ENCODE measurements at regions not wholly inside any gene's neighbourhood (a gene's known extent, or its start where the extent isn't known, plus 50 kb on each side); places are given as distances from the start of the nearest gene placed in this dataset.

GRCh38 chr20:40738976-40739375 is 49.9 kb upstream of the MAFB start:
- POLR2A ChIA-PET: no interaction called here
- CTCF ChIA-PET: interaction anchor here (1.0 to 3.0 kb wide), 2 partner anchors 10 to 207 kb away, joined by 3 to 23 read pairs; no protein-coding TSS in a partner anchor
- no peak overlapping the region for H3K4me3 ChIP-seq (replicated peaks in 1 of 2; ENCODE audit: low read depth in 1 of 2, low read length in 2 of 2)
- no peaks in the 10 kb centered on the region for H3K36me3 ChIP-seq (ENCODE audit: control insufficient read depth in 1 of 2, insufficient read depth in 2 of 2, low read length in 2 of 2)
- no TSS peak for BruUV-seq (replicated peaks)
- no peaks in the 10 kb centered on the region for H3K4me1 ChIP-seq (ENCODE audit: control insufficient read depth in 1 of 2, insufficient read depth in 2 of 2, low read length in 2 of 2)
- no peak overlapping the region for H2AFZ ChIP-seq (ENCODE audit: low read depth, low read length, poor library complexity, severe bottlenecking)
- no peak overlapping the region for H3K27ac ChIP-seq (ENCODE audit: low read depth, low read length)
- TF ChIP-seq EZH2 (IDR thresholded peaks at IDR 0.05) (no peak), EGR1 (IDR thresholded peaks at IDR 0.05; ENCODE audit: low read depth) (no peak), ELF1 (IDR thresholded peaks at IDR 0.05; ENCODE audit: borderline replicate concordance, low read depth) (no peak), TCF7L2 (IDR thresholded peaks at IDR 0.05; ENCODE audit: borderline replicate concordance, extremely low read depth, insufficient read depth, insufficient read length) (no peak), ATF3 (IDR thresholded peaks at IDR 0.05) (no peak), ZBTB33 (IDR thresholded peaks at IDR 0.05; ENCODE audit: extremely low read depth, insufficient replicate concordance, low read length) (no peak), CTCF (IDR thresholded peaks at IDR 0.05 in 2 of 3, conservative IDR thresholded peaks at IDR 0.05 in 1 of 3; ENCODE audit: borderline replicate concordance in 1 of 3, insufficient read depth in 1 of 3, low read depth in 2 of 3, low read length in 2 of 3) (no peak), JUND (IDR thresholded peaks at IDR 0.05) (no peak), CEBPB (IDR thresholded peaks at IDR 0.05; ENCODE audit: low read depth) (no peak), MAX (IDR thresholded peaks at IDR 0.05) (no peak), REST (IDR thresholded peaks at IDR 0.05; ENCODE audit: low read depth) (no peak), SP1 (IDR thresholded peaks at IDR 0.05; ENCODE audit: low read depth) (no peak), SRF (IDR thresholded peaks at IDR 0.05; ENCODE audit: low read depth) (no peak), CBX3 (IDR thresholded peaks at IDR 0.05; ENCODE audit: low read depth) (no peak), ZFX (IDR thresholded peaks at IDR 0.05) (no peak), FOSL1 (IDR thresholded peaks at IDR 0.05; ENCODE audit: low read depth) (no peak), SIN3A (IDR thresholded peaks at IDR 0.05; ENCODE audit: low read depth) (no peak), RAD21 (IDR thresholded peaks at IDR 0.05; ENCODE audit: low read depth) (no peak), EZH2phosphoT487 (IDR thresholded peaks at IDR 0.05; ENCODE audit: borderline replicate concordance) (no peak)
- RAD21 ChIA-PET (ENCODE audit: low non-redundant PET in 1 of 2, low total read pairs in 2 of 2, uncharacterized antibody in 2 of 2, unreplicated experiment in 2 of 2): no interaction called here
- intact Hi-C loops (cut with micrococcal nuclease): no loop called here
- no peak overlapping the region for H3K9ac ChIP-seq (ENCODE audit: low read length)
- DNase-seq (ENCODE audit: low read depth, low spot score) (no peak), ATAC-seq (no peak)
- H3K9me3 ChIP-seq (ENCODE audit: control insufficient read depth in 1 of 2, insufficient read depth in 1 of 2, low read depth in 1 of 2, low read length in 2 of 2): no peaks in the 10 kb centered on the region
- H3K79me2 ChIP-seq (ENCODE audit: insufficient read depth, low read length): no peaks in the 10 kb centered on the region
- H3K9me2 ChIP-seq (ENCODE audit: insufficient read depth): no peaks in the 10 kb centered on the region
- no peaks in the 10 kb centered on the region for H4K20me1 ChIP-seq (ENCODE audit: insufficient read depth)
- H3K4me2 ChIP-seq (ENCODE audit: low read length): no peak overlapping the region
- peaks cover 14% of the 10 kb centered on the region for H3K27me3 ChIP-seq (ENCODE audit: insufficient read depth, low read length)
